LNCaP clone FGC (cell line): ENCODE measurements at regions not wholly inside any gene's neighbourhood (a gene's known extent, or its start where the extent isn't known, plus 50 kb on each side); places are given as distances from the start of the nearest gene placed in this dataset.
"Not testable (repeated sequence)": the region's sequence is repeated elsewhere in the genome, so short reads cannot be mapped to it uniquely, and the experiment has no call there.

Experiments
- DNase-seq: peaks from one replicate; pipeline ENCODE4 v3.0.0-alpha.2; 2011; ENCODE audit warnings: low read depth
- H3K4me3 ChIP-seq: 2 replicates; pipeline ENCODE4 v1.5.1; 2011; ENCODE audit warnings: mild to moderate bottlenecking, low read depth, low read length, control low read depth
- CTCF ChIP-seq: IDR thresholded peaks from 2 replicates; pipeline ENCODE4 v1.5.1; 2012; ENCODE audit warnings: mild to moderate bottlenecking; ENCODE audit not compliant: control insufficient read depth, insufficient read depth; ENCODE audit errors: extremely low read depth

- no peak overlapping the region for H3K4me3 ChIP-seq
- no peak for TF ChIP-seq CTCF
- DNase-seq: no peak
Measured at GRCh38 chr6:21726676-21727075, 133.1 kb downstream of the SOX4 start.

- no peak for DNase-seq
- TF ChIP-seq CTCF: no peak
- no peak overlapping the region for H3K4me3 ChIP-seq
Measured at GRCh38 chr6:21728141-21728540, 134.6 kb downstream of the SOX4 start.

GRCh38 chr6:21729431-21729830 lies 135.9 kb downstream of the SOX4 start:
- TF ChIP-seq CTCF: no peak
- DNase-seq: no peak
- H3K4me3 ChIP-seq: no peak overlapping the region

GRCh38 chr6:21730533-21730932 lies 137.0 kb downstream of the SOX4 start:
- H3K4me3 ChIP-seq: no peak overlapping the region
- no peak for TF ChIP-seq CTCF
- DNase-seq: no peak

- DNase-seq: no peak
- H3K4me3 ChIP-seq: no peak overlapping the region
- no peak for TF ChIP-seq CTCF
Measured at GRCh38 chr6:21731411-21732031, 138.0 kb downstream of the SOX4 start.

GRCh38 chr6:21732032-21732730 lies 138.6 kb downstream of the SOX4 start:
- not testable (repeated sequence) for H3K4me3 ChIP-seq, DNase-seq

- no peak for TF ChIP-seq CTCF
- H3K4me3 ChIP-seq: no peak overlapping the region
- no peak for DNase-seq
Measured at GRCh38 chr6:21732731-21733130, 139.2 kb downstream of the SOX4 start.
